ENCODE measurements at regions not wholly inside any gene's neighbourhood (a gene's known extent, or its start where the extent isn't known, plus 50 kb on each side); places are given as distances from the start of the nearest gene placed in this dataset.

DNA sequence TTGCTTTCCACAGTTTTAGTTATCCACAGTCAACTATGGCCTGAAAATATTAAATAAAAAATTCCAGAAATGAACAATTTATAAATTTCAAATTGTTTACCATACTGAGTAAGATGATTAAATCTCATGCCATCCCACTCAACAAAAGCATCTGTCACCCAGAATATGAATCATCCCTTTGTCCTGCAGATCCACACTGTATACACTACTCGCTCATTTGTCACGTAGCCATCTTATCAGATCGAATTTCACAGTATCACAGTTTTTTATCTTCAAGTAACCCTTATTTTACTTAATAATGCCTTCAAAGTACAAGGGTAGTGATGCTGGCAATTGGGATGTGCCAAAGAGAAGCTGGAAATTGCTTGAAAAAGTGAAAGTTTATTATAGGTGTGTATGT, 291.8 kb upstream of the LRATD1 start:
- DNase-seq, result no peak

DNA sequence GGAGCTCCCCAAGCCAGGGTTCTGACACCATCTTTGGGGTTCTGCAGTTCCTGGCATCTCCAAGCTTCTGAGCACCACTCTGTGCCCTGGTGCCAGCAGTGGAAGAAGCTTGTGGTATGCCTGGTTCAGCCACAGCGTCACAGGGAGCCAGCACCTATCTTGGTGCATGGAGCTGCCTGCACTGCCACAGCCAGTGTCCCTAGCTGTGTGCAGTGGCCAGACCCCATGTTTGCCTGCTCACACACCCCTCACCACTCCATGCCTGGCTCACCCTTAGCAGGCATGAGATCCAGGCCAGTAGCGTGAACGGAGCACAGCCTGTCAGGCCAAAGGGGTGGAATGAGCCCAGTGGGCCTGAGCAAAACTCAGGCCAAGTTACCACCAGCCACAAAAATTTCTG, 290.2 kb upstream of the LRATD1 start:
- DNase-seq, result no peak

DNA sequence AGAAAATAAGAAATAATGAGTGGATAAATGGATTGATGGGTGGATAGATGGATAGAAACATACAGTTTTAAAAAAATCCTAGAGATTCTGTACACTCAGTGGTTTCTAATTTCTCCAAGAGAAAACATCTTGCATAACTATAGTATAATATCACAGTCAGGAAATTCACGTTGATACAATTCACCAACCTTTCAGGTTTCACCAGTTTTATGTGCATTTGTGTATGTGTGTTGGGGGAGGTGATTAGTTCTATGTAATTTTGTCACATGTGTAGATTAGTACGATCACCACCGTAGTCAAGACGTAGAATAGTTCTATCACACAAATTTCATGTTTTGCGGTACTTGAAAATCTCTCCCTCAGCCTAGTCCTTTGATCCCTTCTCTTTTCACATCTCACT, 288.2 kb upstream of the LRATD1 start:
- no peak for DNase-seq

DNA sequence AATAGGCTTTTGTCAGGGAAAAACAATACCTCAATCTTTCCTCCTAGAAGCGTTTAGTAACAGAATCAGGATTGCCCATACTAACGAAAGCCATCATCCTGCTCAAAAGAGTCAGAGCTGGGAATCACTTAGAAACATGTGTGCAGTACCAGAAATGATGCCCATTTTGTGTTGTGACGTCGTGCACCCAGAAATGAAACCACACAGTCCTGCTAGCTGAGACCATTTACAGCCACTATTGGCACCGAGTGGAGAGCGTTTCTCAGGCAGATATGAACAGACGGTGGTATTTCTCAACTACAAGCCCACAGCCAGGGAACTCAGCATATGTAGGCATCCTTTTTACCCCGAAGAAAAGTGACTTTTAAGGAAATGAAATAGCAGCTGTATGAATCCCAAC, 284.3 kb upstream of the LRATD1 start:
- no peak for DNase-seq

DNA sequence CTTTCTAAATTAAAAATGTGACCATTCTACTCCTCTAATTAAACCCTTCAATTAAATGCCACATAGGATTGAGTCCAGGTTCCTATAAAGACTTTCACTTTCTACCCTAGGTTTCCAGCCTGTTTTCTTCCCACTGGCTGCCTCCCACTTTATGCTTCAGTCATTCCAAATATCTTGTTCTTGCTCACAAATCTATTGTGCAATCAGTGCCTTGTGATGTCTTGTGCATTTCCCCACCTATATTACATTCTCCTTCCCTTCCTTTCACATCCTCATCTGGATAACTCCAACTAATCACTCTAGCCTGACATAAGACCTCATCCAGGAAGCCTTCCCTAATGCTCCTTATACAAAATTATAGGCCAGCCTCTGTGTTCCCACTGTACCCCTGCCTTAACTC, 281.7 kb upstream of the LRATD1 start:
- DNase-seq, result no peak

DNA sequence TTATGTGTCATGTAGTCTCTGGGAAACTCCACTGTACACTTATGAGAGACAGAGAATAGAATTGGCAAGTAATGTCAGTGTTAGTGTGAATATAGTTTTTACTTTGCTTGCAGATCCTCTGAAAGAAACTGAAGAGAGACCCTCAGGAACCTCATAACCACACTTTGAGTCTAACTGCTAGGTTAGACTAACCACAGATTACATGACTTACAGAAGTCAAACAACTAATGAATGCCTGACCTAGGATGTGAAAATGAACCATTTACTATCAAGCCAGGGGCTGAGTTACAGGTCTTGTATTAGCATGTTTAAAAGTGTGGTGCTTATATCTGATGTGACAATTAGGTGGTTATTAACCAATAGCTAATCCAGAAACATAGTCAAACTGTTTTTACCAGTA, 280.4 kb upstream of the LRATD1 start:
- DNase-seq, result no peak

DNA sequence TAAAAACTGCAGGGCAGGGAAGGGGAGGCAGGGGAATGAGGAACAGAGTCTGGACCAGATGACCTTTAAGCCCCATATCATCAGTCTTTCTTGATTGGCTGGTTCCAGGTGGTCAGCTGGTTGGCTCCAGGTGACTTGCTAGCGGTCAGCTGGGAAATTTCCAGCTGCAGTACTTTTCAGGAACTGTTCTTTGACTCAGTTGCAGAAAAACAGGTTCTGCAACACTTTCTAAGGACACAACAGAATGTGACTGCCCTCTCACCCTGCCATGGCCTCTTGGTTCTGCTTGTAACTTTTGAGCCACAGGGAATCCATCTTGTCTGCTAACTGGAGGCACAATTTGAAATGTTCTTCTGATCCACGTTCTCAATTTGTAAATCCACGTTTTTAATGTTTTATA, 278.3 kb upstream of the LRATD1 start:
- no peak for DNase-seq

DNA sequence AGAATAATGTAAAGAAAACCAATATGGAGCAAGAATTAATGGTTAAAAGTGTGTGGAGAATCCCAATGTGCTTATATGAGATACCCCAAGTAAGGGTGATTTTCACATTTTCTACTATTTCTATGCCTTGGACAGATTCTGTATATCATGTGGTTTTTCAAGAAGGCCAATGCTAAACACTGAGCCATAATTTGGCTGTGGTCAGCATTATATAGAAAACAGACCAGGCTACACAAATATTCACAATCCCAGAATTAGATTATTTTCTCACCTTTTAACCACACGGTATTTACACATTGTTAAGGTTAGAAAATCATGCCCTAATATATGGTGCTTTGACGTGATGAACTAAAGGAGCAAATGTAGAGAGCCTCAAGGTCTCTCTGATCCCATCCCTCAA, 277.4 kb upstream of the LRATD1 start:
- no peak for DNase-seq

DNA sequence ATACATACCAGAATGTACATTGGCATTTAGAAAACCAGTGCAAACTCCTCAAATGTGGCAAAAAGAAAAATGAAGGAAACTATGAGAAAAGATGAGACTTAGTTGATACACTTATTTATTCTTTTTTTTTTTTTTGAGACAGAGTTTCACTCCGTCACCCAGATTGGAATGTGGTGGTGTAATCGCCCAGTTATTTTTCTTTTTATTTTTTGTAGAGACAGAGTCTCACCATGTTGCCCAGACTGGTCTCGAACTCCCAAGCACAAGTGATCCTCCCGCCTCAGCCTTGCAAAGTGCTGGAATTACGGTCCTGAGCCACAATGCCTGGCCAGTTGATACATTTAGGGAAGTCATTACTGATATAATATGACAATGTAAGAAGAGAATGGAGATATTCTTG, 274.2 kb upstream of the LRATD1 start:
- no peak for DNase-seq

DNA sequence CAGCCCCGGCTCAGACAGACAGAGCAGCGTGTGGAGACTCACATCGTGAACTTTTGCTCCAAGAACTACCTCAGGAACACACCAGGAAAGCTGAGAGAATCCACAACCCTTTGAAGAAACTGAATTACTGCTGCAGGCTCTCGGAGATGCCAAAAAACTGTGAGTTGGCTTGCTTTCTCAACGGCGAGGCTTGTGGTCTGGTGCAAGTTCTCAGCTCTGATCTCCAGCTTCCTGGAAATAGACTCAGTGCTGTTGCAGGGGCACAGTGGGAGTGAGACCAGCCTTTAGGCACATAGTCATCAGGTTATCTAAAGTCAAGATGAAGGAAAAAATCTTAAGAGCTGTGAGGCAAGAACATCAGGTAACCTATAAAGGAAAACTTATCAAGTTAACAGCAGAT, 273.7 kb upstream of the LRATD1 start:
- no peak for DNase-seq

DNA sequence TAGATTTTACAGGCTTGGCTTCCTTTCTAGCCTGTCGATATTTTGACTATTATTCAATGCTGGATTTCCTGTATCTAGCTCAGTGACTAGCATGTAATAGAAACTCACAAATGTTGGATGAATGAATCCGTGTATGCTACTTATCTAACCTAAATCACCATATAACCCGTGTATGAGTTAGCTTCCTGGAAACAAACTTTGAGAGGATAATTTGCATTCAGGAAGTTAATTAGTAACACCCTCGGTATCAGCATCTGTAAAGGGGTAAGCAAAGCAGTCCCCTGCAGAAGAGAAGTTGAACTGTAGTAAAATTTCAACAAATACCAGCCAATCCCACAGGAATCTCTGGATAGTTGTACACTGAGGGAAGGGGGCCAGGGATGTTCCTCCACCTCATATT, 269.4 kb upstream of the LRATD1 start:
- no peak for DNase-seq

DNA sequence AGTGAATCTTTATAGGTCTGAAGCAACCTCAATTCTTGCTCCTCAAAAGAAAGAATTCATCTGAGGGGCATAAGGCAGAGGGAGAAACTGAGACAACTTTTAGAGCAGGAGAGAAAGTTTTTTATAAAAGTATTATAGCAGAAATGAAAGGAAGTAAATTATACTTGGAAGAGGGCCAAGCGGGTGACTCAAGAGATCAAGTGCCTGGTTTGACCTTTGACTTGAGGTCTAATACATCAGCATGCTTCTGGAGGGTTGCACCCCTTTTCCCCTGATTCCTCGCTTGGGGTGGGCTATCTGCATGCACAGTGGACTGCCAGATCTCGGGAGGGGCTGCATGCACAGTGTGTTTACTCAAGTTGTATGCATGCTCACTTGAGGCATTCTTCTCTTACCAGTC, 268.5 kb upstream of the LRATD1 start:
- DNase-seq, result no peak

DNA sequence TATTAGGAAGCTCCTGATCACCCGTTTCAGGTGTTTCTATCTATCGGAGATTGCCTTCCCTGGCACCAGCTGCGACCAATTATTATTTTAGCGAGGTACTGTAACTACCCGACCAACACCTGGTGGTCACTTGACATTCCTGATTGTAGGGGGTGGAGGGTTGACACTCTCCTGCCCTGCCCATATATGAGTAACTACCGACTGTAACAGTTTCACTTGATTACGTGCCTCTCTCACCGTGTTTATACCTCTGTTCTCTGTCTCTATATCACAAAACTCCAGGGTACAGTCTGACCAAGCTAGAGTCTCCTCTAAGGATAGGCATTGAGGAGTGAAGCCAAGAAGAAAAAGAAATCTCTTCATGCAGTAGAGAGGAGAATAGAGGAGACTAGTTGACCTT, 268.0 kb upstream of the LRATD1 start:
- no peak for DNase-seq

DNA sequence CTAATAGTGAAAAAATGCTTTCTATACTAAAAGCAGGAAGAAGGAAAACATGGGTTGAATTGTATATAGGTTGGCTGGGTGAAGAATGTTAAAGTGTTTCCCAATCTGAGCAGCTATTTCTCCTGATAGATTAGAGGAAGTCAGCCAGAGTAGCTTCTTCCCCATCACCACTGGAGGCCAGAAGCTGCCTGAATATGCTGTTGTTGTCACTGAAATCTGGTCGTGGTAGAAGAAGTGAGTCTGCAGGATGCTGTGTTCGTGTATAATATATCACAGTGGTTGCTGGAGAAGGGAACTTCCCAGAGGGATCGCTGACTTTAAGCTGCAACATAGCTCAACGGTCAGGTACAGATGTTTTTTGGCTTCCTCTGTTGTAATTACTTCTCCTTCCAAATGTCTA, 247.5 kb upstream of the LRATD1 start:
- DNase-seq, result peak in 2 of 3 donors; percentile 2 to 66

DNA sequence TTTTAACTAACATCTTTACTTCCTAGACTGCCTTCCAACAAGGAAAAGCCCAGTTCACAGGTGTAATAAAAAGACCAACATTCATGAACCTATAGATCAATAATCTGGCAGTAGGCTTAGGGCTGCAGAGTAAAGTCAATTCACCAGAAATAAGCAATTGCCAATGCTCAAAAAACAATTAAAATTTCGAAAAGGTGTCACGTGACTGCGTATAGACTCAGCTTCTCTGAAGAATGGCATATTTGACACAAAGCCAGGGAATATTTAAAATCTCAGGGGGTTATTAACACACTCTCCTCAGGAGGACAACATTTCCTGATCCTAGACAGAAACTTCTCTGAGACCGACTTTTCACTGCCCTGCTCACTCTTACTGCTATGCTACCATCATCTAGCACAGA, 245.2 kb upstream of the LRATD1 start:
- DNase-seq, result no peak

DNA sequence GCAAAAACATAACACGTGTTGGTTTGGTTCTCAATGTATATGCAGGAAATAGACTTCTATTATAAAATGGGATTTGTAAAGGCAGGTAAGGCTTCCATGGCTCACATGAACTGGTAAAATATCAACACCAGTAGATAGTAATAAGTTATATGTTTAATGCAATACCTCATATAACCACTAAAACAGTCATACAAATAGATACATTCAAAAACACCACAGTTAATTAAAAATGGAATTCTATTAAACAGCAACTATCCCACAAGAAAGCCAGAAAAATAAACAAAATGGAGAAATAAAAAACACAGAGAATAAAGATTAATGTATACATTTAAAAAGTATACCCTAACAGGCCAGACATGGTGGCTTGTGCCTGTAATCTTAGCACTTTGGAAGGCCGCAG, 243.8 kb upstream of the LRATD1 start:
- DNase-seq, result no peak

DNA sequence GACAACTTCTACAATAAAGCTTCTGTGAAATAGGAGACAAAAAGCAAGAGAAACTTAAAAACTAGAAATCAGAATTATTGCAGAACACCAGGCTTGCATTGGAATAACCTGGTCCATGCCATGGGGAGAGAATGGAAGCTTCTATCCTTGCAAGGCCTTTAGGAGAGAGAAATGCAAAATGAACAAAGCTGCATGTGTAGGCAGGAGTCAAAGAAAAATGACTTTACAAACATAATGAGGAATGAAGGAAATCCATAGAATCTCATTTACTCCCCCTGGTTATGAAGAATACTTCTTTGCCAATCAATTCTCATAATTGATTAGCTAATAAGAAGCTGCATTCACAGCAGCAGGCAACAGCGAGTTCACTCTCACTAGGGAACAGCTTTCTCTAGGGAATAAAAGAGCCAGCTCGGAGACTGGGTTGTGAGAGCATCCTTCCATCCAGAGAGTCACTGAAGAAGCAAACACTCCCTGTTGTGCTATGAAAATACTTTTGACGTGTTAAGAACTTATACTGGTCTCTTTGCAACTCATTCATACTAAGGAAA, 235.9 kb upstream of the LRATD1 start:
- DNase-seq, result no peak

DNA sequence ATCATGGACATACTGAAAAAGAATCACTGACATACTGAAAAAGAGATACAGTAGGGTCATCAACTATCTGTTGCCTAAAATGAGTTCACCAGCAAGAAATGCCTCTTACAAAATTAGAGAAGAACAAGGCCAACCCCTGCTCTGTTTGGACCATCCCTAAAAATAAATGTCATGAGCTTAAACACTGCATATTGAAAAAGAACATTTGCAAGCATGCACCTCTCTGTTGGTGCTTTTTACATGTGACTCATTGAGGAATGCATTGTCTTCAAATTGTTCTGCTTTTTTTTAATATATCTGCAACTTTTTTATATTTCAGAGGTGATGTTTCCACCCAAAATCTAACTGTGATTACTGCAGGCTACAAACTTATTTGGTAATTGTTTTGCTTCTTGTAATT, 233.9 kb upstream of the LRATD1 start:
- DNase-seq, result no peak

DNA sequence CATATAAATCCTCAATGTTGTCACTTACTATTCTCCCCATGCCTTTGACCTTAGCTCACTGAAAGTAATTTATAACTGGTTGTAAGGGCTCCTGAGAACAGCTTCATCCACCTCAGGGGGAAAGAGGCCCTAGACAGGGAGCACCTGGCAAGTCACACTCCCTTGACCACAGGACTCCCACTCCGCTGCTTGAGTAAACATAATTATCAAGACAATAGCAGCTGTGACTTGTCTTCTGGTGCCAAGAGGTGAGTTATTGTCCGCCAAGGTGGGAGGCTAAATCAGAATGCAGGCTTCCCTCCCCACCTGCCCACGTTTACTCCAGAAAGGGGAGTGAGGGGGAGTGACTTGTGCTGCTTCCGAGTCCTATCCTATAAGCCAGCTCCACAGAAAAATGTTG, 230.6 kb upstream of the LRATD1 start:
- DNase-seq, result no peak

DNA sequence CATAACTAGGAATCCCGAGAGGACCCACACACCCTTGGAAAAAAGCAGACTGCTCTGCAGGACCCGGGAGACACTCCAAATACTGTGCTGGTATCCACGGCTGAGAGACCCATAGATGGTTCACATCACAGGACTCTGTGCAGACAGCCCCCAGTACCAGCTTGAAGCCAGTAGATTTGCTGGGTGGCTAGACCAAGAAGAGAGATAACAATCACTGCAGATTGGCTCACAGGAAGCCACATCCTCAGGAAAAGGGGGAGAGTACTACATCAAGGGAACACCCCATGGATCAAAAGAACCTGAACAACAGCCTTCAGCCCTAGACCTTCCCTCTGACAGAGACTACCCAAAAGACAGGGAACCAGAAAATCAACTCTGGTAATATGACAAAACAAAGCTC, 223.8 kb upstream of the LRATD1 start:
- no peak for DNase-seq

DNA sequence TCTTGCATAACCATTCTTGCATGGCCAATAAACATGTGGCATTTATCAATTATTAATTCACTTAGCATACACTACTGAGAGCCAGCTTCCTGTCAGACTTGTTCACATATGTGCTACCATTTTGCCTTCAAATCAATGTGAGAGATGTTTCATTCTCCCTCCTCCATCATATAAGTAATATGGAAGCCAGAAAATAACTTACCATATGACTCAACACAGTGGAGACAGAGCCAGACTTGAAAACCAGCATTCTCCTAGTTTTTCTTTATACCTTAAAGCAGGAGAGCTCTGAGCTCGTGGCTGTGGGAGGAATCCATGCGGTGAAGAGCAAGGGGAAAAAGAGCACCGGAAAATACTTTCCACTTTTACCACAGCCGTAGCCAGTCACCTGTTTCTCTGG, 215.0 kb upstream of the LRATD1 start:
- DNase-seq, result peak in 1 of 3 donors; percentile 2

DNA sequence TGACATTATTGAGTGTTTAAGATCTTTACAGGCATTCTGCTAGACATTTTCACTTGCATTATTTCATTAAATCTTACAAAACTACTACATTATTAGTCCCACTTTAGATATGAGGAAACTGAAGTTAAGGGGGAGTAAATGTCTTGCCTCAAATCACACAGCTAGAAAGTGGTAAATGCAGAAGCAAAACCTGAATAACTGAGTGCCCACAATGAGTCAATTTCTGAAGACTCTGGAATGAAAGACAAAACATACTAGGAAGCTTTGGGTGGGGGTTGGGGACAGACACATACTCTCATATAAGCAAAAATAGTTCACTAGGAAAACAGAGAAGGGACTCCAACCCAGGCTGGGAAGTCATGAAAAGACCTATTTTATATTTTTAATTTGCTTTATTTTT, 214.4 kb upstream of the LRATD1 start:
- DNase-seq, result peak in 1 of 3 donors; percentile 36

DNA sequence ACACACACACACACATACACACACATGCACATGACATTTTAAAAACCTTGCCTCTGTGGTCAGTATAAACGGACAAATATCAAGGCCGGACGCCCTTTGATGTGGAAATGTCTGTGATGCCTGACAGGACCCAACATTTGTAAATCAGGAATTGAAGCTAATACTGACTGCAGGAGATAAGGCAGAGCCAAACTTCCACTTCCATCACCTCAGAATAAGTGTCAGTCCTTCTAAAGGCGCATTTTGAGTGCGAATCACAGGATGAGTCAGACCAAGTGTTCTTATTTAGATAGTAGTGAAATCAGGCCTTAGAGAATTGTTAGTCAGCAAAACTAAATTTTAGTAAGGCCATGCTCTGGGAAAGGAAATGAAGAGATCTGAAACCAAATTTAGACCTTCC, 211.7 kb upstream of the LRATD1 start:
- peak in 1 of 3 donors; percentile 41 for DNase-seq

DNA sequence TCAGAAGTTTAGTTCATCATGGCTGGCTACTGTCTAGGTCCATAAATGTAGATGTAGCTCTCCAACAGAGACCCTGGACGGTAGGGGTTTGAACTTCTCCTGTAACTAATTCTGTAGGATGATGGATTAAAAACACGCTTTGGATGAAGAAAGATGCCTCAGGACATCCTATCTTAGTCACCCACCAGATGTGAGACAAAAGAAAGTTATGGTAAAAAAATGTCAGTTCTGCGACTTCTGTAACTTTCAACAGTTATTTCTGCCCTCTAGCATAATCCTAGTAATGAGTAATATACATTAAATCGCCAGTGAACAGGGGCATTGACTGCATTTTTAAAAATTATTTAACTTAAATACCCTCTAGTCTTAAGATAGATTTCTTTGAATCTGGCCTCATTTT, 210.1 kb upstream of the LRATD1 start:
- DNase-seq, result no peak

All from muscle of back (tissue), 3 donors.